ENCODE measurements at regions not wholly inside any gene's neighbourhood (a gene's known extent, or its start where the extent isn't known, plus 50 kb on each side); places are given as distances from the start of the nearest gene placed in this dataset.

DNA sequence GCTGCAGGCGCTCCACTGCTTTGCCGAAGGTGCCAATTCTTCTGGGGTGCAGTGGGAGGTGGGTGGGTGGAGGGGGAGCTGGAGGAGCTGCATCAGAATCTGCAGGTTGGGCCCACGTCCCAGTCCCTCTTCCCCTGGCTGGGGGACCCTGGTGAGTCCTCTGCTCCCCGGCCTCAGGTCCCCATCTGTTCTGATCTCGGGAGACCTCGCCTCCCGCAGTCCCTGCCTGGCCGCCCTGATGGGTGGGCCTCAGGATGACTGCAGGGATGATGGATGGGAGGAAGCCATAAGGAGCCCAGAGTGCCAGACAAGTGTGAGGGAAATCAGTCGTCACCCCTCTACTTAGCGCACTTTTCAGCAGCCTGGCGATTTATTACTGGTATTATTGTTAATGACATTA, 89.3 kb upstream of the PCBD1 start (continued):
- TF ChIP-seq, protein P1, sequence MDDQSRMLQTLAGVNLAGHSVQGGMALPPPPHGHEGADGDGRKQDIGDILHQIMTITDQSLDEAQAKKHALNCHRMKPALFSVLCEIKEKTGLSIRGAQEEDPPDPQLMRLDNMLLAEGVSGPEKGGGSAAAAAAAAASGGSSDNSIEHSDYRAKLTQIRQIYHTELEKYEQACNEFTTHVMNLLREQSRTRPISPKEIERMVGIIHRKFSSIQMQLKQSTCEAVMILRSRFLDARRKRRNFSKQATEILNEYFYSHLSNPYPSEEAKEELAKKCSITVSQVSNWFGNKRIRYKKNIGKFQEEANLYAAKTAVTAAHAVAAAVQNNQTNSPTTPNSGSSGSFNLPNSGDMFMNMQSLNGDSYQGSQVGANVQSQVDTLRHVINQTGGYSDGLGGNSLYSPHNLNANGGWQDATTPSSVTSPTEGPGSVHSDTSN (IDR thresholded peaks at IDR 0.05): no peak
- TF ChIP-seq RXRA (IDR thresholded peaks at IDR 0.05; ENCODE audit: borderline replicate concordance, low read depth) (no peak), NFIC (IDR thresholded peaks at IDR 0.05; ENCODE audit: borderline replicate concordance) (no peak), POLR2AphosphoS5 (IDR thresholded peaks at IDR 0.05; ENCODE audit: low read depth, low read length) (no peak)

DNA sequence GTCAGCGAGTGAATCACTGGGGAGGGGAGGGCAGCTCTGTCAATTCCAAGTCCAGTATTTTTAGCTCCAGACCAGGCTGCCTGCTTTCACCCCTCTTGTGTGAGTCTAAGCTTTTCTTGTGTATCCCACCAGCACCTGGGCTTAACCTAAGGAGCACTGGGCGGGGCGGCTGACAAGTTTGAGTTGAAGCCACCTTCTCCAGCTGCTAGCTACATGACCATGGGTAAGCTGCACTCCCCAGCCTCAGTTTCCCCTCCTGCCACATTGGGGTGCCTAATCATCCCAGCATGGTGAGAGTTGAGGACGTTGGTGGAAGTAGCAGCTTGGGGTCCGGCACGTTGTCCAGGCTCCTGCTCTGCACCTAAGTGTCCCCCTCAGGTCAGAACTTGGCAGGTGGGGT, 89.8 kb upstream of the PCBD1 start:
- no peaks in the 10 kb centered on the region for H3K79me2 ChIP-seq (ENCODE audit: insufficient read depth)
- no peak overlapping the region for H3K4me2 ChIP-seq
- ChIA-PET POLR2A (no interaction called here), CTCF (interaction anchor here (1.1 to 1.9 kb wide), 4 partner anchors 10 to 231 kb away, joined by 3 to 4 read pairs (median 4); no protein-coding TSS in a partner anchor)
- no peak overlapping the region for H2AFZ ChIP-seq (ENCODE audit: low read depth)
- no peak for DNase-seq
- H3K27me3 ChIP-seq (ENCODE audit: insufficient read depth): no peaks in the 10 kb centered on the region; the same call in 1 of the 2 replicates
- H3F3A ChIP-seq (replicated peaks; ENCODE audit: insufficient read depth): no peaks in the 10 kb centered on the region
- no peak for TF ChIP-seq CHD2 (IDR thresholded peaks at IDR 0.05; ENCODE audit: low read length, partially characterized antibody)
- no peak for TF ChIP-seq POLR2AphosphoS5 (IDR thresholded peaks at IDR 0.05; ENCODE audit: low read depth, low read length)
- TF ChIP-seq RCOR1 (IDR thresholded peaks at IDR 0.05; ENCODE audit: low read length): no peak
- no peak for TF ChIP-seq GATA2 (CRISPR knock-in tag; IDR thresholded peaks at IDR 0.05)
- TF ChIP-seq, protein P2, sequence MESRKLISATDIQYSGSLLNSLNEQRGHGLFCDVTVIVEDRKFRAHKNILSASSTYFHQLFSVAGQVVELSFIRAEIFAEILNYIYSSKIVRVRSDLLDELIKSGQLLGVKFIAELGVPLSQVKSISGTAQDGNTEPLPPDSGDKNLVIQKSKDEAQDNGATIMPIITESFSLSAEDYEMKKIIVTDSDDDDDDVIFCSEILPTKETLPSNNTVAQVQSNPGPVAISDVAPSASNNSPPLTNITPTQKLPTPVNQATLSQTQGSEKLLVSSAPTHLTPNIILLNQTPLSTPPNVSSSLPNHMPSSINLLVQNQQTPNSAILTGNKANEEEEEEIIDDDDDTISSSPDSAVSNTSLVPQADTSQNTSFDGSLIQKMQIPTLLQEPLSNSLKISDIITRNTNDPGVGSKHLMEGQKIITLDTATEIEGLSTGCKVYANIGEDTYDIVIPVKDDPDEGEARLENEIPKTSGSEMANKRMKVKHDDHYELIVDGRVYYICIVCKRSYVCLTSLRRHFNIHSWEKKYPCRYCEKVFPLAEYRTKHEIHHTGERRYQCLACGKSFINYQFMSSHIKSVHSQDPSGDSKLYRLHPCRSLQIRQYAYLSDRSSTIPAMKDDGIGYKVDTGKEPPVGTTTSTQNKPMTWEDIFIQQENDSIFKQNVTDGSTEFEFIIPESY (IDR thresholded peaks at IDR 0.05; ENCODE audit: borderline replicate concordance, low read depth): no peak
- TF ChIP-seq TEAD4 (IDR thresholded peaks at IDR 0.05; ENCODE audit: borderline replicate concordance, insufficient read depth): no peak
- no peak for TF ChIP-seq YY1 (IDR thresholded peaks at IDR 0.05; ENCODE audit: low read depth)
- no peak for TF ChIP-seq EP300 (IDR thresholded peaks at IDR 0.05; ENCODE audit: borderline replicate concordance in 1 of 2, low read depth in 1 of 2, low read length in 1 of 2)
- TF ChIP-seq FOXM1 (IDR thresholded peaks at IDR 0.05; ENCODE audit: low read depth): no peak
- no peak for TF ChIP-seq NFIC (IDR thresholded peaks at IDR 0.05; ENCODE audit: borderline replicate concordance)
- no peak for TF ChIP-seq MXI1 (IDR thresholded peaks at IDR 0.05; ENCODE audit: low read depth, low read length)
- TF ChIP-seq, protein P1 (IDR thresholded peaks at IDR 0.05): no peak
- TF ChIP-seq NRF1 (IDR thresholded peaks at IDR 0.05; ENCODE audit: low read depth, low read length): no peak
- no peak for TF ChIP-seq ELF1 (IDR thresholded peaks at IDR 0.05)
- no peak overlapping the region for H3K4me3 ChIP-seq (ENCODE audit: low read depth in 2 of 2, low read length in 1 of 2)
- H3K9me3 ChIP-seq: no peaks in the 10 kb centered on the region
- no peaks in the 10 kb centered on the region for H3K9me2 ChIP-seq
- no peaks in the 10 kb centered on the region for H4K20me1 ChIP-seq (ENCODE audit: insufficient read depth)
- H3K9ac ChIP-seq: no peak overlapping the region
- H3K36me3 ChIP-seq (replicated peaks in 1 of 2; ENCODE audit: control insufficient read depth in 1 of 2, insufficient read depth in 2 of 2, low read length in 1 of 2): no peaks in the 10 kb centered on the region
- H3K4me1 ChIP-seq (ENCODE audit: control insufficient read depth in 1 of 2, insufficient read depth in 2 of 2, low read depth in 1 of 2, low read length in 1 of 2): no peaks in the 10 kb centered on the region; a peak in 1 of 4 replicates
- H3K27ac ChIP-seq (ENCODE audit: low read depth in 2 of 2, low read length in 1 of 2): no peak overlapping the region
- WGBS (ENCODE audit: low lambda C conversion rate): 15% methylated on average over 4 of the region's 6 CpGs
